Astrocyte of the spinal cord (primary cell): ENCODE measurements at regions not wholly inside any gene's neighbourhood (a gene's known extent, or its start where the extent isn't known, plus 50 kb on each side); places are given as distances from the start of the nearest gene placed in this dataset.
"Not testable (repeated sequence)": the region's sequence is repeated elsewhere in the genome, so short reads cannot be mapped to it uniquely, and the experiment has no call there.

Source experiments
- DNase-seq: peaks from one replicate; pipeline ENCODE4 v3.0.0; 2011; ENCODE audit warnings: low read depth, low spot score
- H3K4me3 ChIP-seq: 2 replicates; pipeline ENCODE4 v1.5.1; 2011; ENCODE audit warnings: low read depth, mild to moderate bottlenecking, low read length, moderate library complexity
- in situ Hi-C: cut with HindIII; loops from 2 replicates; pipeline ENCODE4 v1.10.0; 2017; ENCODE audit warnings: low sequenced_read_pairs
- TF ChIP-seq, protein P1 (sequence below): IDR thresholded peaks from 2 replicates; pipeline ENCODE4 v1.5.1; 2012; ENCODE audit warnings: low read depth, mild to moderate bottlenecking, low read length, inconsistent platforms

DNA sequence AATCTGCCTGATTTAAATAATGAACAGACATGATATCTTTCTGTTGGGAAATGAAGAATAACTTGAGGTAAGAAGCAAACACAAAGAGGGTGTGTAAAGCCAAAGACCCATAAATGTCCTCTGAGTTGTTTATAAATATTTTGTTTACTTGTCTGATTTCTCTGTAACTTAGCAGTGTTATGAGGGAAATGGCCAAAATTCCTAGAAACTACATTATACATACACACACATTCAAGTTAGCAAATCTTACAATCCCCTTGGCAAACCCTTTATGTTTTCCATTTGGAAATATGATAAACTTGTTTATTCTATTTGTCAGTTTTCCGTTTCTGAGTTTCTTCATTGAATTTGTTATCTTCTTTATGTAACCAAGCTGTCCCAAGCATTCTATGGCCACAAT is 81.4 kb upstream of the TCF21 start:
- in situ Hi-C loops: no loop called here
- DNase-seq: no peak
- H3K4me3 ChIP-seq: no peak overlapping the region
- TF ChIP-seq, protein P1, sequence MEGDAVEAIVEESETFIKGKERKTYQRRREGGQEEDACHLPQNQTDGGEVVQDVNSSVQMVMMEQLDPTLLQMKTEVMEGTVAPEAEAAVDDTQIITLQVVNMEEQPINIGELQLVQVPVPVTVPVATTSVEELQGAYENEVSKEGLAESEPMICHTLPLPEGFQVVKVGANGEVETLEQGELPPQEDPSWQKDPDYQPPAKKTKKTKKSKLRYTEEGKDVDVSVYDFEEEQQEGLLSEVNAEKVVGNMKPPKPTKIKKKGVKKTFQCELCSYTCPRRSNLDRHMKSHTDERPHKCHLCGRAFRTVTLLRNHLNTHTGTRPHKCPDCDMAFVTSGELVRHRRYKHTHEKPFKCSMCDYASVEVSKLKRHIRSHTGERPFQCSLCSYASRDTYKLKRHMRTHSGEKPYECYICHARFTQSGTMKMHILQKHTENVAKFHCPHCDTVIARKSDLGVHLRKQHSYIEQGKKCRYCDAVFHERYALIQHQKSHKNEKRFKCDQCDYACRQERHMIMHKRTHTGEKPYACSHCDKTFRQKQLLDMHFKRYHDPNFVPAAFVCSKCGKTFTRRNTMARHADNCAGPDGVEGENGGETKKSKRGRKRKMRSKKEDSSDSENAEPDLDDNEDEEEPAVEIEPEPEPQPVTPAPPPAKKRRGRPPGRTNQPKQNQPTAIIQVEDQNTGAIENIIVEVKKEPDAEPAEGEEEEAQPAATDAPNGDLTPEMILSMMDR: no peak

DNA sequence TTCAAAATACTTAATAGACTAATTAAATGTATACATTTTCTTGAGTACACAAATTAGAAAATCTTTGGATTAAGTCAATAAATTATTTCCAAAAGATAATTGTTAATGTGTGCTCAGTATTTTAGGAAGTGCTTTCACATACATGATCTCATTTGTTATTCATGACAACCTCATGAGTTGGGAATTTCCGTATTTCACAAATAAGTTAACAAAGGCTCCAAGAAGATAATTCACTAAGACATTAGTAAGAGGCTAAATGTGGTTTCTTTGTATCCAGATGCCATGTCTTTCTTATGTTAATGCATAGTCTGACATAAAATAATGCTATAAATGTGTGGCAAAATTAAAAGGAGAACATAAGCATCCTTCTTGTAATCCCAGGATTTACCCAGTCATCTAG is 79.5 kb upstream of the TCF21 start:
- in situ Hi-C loops: no loop called here
- no peak overlapping the region for H3K4me3 ChIP-seq
- TF ChIP-seq, protein P1: no peak
- peak; percentile 19 for DNase-seq

DNA sequence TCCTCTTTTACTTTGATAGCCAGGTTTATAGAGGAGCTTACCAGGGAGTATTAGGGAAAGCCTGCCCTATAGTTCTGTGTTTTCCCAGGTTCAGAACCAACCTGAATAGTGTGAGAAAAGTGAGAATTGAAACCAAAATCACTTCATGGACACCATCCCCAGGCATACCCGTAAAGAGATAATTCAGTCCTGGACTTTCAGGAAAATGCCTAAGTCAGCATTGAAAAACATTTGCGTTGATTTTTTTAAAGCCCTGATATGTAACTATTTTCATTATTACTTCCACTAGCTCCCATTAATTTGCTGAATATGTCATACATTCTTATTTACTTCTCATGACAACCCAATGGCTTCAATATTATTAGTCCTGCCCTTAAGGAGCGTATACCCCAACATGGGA is 77.4 kb upstream of the TCF21 start:
- H3K4me3 ChIP-seq: no peak overlapping the region
- in situ Hi-C loops: no loop called here
- TF ChIP-seq, protein P1: no peak
- no peak for DNase-seq

DNA sequence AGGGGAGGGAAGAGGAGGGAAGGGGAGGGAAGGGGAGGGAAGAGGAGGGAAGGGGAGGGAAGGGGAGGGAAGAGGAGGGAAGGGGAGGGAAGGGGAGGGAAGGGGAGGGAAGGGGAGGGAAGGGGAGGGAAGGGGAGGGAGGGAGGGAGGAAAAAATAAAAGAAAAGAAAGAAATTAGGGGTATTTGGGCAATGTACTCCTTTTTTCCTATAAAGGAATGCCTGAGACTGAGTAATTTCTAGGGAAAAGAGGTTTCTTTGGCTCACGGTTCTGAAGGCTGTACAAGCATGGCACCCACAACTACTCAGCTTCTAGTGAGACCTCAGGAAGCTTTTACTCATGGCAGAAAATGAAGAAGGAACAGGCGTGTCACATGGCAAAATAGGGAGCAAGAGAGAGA is 76.5 kb upstream of the TCF21 start:
- in situ Hi-C loops, H3K4me3 ChIP-seq, DNase-seq: not testable (repeated sequence)

DNA sequence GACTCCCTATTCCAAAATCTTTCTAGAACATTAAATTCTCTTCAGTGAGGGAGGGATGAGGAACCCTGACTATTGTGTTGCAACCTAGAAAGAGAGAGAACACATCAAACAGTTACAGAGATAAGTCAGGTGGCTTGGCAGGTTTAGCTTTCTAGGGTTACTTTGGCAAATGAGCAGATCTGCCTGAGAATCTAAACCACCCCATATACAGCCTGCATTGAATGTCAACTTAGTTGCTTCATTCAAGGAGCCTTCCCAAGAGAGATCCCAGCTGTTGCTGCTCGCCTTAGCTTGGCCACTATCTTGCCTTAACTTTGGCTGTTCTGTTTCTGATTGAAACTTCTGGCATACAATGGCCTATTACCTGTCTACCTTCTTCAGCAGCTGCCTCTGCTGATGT is 74.7 kb upstream of the TCF21 start:
- TF ChIP-seq, protein P1: no peak
- H3K4me3 ChIP-seq: no peak overlapping the region
- in situ Hi-C loops: no loop called here

DNA sequence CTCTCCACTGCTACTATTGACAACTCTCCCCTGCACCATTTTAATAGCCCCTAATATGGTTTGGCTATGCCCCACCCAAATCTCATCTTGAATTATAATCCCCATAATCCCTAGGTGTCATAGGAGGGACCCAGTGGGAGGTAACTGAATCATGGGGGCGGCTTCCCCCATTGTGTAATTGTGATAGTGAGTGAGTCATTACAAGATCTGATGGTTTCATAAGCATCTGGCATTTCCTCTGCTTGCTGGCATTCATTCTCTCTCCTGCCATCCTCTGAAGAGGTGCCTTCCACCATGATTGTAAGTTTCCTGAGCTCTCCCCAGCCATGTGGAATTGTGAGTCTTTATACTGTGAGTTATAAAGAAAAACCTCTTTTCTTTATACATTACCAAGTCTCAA is 74.1 kb upstream of the TCF21 start:
- DNase-seq: peak; percentile 47
- no peak overlapping the region for H3K4me3 ChIP-seq

More for the DNA sequence above, 74.7 kb upstream of the TCF21 start:
- no peak for DNase-seq

DNA sequence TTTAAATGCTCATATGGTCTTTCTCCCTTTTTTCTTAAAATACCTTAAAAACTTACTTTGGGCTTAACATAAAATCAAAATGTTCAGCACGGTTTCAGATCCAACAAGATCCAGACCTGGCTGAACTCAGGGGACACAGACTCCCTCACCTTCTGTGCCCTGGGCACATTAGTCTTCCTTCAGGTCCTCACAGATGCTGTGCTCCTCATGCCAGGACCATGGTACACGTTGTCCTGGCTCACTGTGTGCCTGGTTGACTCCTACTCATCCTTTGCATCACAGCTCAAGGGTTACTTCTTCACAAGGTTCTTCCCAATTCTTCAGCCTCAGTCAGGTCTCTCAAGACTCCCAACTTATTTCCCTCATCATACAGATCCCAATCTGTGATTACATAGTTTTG is 73.6 kb upstream of the TCF21 start:
- DNase-seq: no peak
- TF ChIP-seq, protein P1: no peak
- H3K4me3 ChIP-seq: no peak overlapping the region
- in situ Hi-C loops: no loop called here

More for the DNA sequence above, 74.1 kb upstream of the TCF21 start:
- in situ Hi-C loops: no loop called here
- TF ChIP-seq, protein P1: no peak
